ENCODE measurements at regions not wholly inside any gene's neighbourhood (a gene's known extent, or its start where the extent isn't known, plus 50 kb on each side); places are given as distances from the start of the nearest gene placed in this dataset.
A peak's percentile ranks its signal among the peaks of the same experiment; 100 is the strongest.

DNA sequence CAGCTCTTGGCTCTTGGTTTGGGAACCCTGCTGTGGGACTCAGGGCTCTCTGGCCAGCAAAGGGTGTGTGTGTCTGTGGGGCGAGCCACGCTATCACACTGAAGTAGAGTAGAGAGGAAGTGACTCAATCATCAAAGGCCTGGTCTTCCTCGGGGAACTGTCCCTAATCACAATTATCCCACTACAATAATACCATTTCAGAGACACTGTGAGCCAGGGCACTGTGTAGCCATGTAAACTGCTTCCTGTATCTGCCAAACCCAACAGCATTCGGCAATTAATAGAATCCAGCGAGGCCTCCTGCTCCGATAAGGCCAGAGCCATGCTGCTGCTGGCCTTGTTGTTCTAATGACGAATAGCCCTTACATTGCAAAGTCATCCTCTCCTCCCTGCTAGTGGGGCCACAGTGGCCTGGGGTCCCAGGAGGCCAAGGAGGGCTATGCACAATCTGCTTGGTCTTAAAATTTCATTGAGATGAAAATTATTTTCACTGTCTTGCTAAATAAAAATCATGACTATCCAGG is 49.8 kb upstream of the LMO2 start (continued):
- TF ChIP-seq DEAF1 (CRISPR knock-in tag; IDR thresholded peaks at IDR 0.05) (no peak), TAF7 (tag; IDR thresholded peaks at IDR 0.05) (peak; percentile 77), HDAC1 (IDR thresholded peaks at IDR 0.05) (peak in 1 of 2 experiments; percentile 27; a peak in 1 of 4 replicates), OTX1 (CRISPR knock-in tag; IDR thresholded peaks at IDR 0.05) (no peak), SNRNP70 (optimal IDR thresholded peaks at IDR 0.05; ENCODE audit: low read depth, low read length) (no peak), FOS (IDR thresholded peaks at IDR 0.05; ENCODE audit: extremely low read depth, insufficient read length) (no peak), NFIX (CRISPR knock-in tag; IDR thresholded peaks at IDR 0.05; ENCODE audit: low read depth) (no peak), MBD2 (IDR thresholded peaks at IDR 0.05; ENCODE audit: borderline replicate concordance, low read depth) (no peak), ZEB2 (IDR thresholded peaks at IDR 0.05) (no peak), BRD9 (IDR thresholded peaks at IDR 0.05; ENCODE audit: low read depth, partially characterized antibody) (peak; percentile 68), TARDBP (IDR thresholded peaks at IDR 0.05) (no peak), SMAD2 (IDR thresholded peaks at IDR 0.05; ENCODE audit: low read depth, low read length) (no peak), IRF2 (CRISPR knock-in tag; IDR thresholded peaks at IDR 0.05) (no peak), KDM5B (IDR thresholded peaks at IDR 0.05; ENCODE audit: insufficient replicate concordance, low read depth, low read length) (peak; percentile 16), SMC3 (conservative IDR thresholded peaks at IDR 0.05; ENCODE audit: insufficient read depth, low read depth, low read length) (no peak), ZNF76 (CRISPR knock-in tag; IDR thresholded peaks at IDR 0.05; ENCODE audit: borderline replicate concordance) (no peak), MNT (conservative IDR thresholded peaks at IDR 0.05) (peak; percentile 65 to 72), L3MBTL2 (IDR thresholded peaks at IDR 0.05) (peak; percentile 91), PHB (CRISPR knock-in tag; IDR thresholded peaks at IDR 0.05) (no peak), HNRNPK (IDR thresholded peaks at IDR 0.05; ENCODE audit: low read depth, low read length, poor library complexity, severe bottlenecking) (no peak), ZNF764 (CRISPR knock-in tag; IDR thresholded peaks at IDR 0.05; ENCODE audit: low read depth) (no peak), POLR2G (IDR thresholded peaks at IDR 0.05; ENCODE audit: low read depth, low read length) (0 out of 2 replicates have a peak, but pooled peaks have one; percentile 23), SETDB1 (IDR thresholded peaks at IDR 0.05; ENCODE audit: low read length) (no peak), BACH1 (tag; IDR thresholded peaks at IDR 0.05) (peak; percentile 84; the same call in 1 of the 2 replicates), MEF2D (tag; conservative IDR thresholded peaks at IDR 0.05; ENCODE audit: low read depth) (peak; percentile 67), HDGF (IDR thresholded peaks at IDR 0.05) (no peak), FOXJ3 (CRISPR knock-in tag; IDR thresholded peaks at IDR 0.05) (no peak)
- TF ChIP-seq, protein P1, sequence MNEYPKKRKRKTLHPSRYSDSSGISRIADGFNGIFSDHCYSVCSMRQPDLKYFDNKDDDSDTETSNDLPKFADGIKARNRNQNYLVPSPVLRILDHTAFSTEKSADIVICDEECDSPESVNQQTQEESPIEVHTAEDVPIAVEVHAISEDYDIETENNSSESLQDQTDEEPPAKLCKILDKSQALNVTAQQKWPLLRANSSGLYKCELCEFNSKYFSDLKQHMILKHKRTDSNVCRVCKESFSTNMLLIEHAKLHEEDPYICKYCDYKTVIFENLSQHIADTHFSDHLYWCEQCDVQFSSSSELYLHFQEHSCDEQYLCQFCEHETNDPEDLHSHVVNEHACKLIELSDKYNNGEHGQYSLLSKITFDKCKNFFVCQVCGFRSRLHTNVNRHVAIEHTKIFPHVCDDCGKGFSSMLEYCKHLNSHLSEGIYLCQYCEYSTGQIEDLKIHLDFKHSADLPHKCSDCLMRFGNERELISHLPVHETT (CRISPR knock-in tag; conservative IDR thresholded peaks at IDR 0.05 in 1 of 2, IDR thresholded peaks at IDR 0.05 in 1 of 2) = peak in 1 of 2 experiments; percentile 91; a peak in 2 of 4 replicates

Data from K562 (cell line).